Activated B cell treated with CpG ODN at 0.5 μM for 24 hours (primary cell): ENCODE measurements at regions not wholly inside any gene's neighbourhood (a gene's known extent, or its start where the extent isn't known, plus 50 kb on each side); places are given as distances from the start of the nearest gene placed in this dataset.

Experiments
- ATAC-seq: fragments of 200-7000 bp; cut with Tn5 transposase; one replicate; pipeline ENCODE4 v1.10.0; 2021; ENCODE audit warnings: low read depth, mild to moderate bottlenecking, moderate library complexity
- CTCF ChIA-PET: fragments of 350-600 bp; sonication (Branson Sonifier 250); formaldehyde crosslinking; loops from one replicate; lab custom pipeline; 2021; ENCODE audit warnings: antibody characterized with exemption; lab: Charles Lee
- POLR2A ChIA-PET: fragments of 350-600 bp; sonication (Branson Sonifier 250); formaldehyde crosslinking; loops from one replicate; lab custom pipeline; 2021; ENCODE audit warnings: antibody characterized with exemption; lab: Charles Lee
- DNase-seq: peaks from one replicate; pipeline ENCODE4 v3.0.0; 2022
- H3K27ac Mint-ChIP-seq: one replicate; pipeline ENCODE4 v1.8.0; 2020; ENCODE audit warnings: mixed read lengths
- H3K27me3 Mint-ChIP-seq: one replicate; pipeline ENCODE4 v1.8.0; 2021; ENCODE audit warnings: mixed read lengths
- H3K36me3 Mint-ChIP-seq: one replicate; pipeline ENCODE4 v1.8.0; 2021; ENCODE audit warnings: low read depth, mixed read lengths
- H3K4me1 Mint-ChIP-seq: one replicate; pipeline ENCODE4 v1.8.0; 2021; ENCODE audit warnings: mixed read lengths
- H3K4me3 Mint-ChIP-seq: one replicate; pipeline ENCODE4 v1.8.0; 2020; ENCODE audit warnings: mild to moderate bottlenecking, mixed read lengths
- H3K9me3 Mint-ChIP-seq: one replicate; pipeline ENCODE4 v1.8.0; 2020; ENCODE audit warnings: mixed read lengths
- intact Hi-C: fragments of 100-400 bp; cut with micrococcal nuclease; formaldehyde crosslinking; loops from one replicate; pipeline ENCODE4 v1.15.1; 2024
- TF ChIP-seq, protein P1 (sequence below): fragments of 200-600 bp; IDR thresholded peaks from one replicate; pipeline ENCODE4 v1.8.0; 2022; ENCODE audit warnings: antibody characterized with exemption, mild to moderate bottlenecking

DNA sequence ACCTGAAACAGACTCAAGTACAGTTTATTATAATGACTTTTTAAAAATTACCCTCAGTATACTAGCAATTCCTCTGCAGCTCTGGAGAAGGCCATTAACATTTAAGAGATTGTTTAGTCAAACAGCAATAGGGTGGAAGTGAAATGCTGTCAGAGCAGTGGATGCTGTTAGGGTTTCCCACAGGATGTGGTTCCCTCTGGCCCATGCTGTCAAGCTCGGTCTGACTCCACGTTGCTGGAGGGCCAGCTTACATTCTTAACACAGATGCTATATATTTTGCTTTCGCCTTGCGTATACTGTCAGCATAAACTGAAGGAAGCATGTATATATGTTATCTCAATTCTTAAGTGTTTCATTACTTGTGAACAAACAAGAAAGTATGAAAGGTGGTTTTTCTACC lies 231.1 kb upstream of the COL8A1 start:
- Mint-ChIP-seq H3K4me3 (no peak overlapping the region), H3K4me1 (no peaks in the 10 kb centered on the region), H3K27ac (no peak overlapping the region), H3K36me3 (no peaks in the 10 kb centered on the region), H3K27me3 (no peaks in the 10 kb centered on the region), H3K9me3 (peaks cover 3% of the 10 kb centered on the region)
- ChIA-PET POLR2A (no interaction called here), CTCF (no interaction called here)
- no peak for DNase-seq
- no peak for ATAC-seq
- intact Hi-C loops = no loop called here
- TF ChIP-seq, protein P1, sequence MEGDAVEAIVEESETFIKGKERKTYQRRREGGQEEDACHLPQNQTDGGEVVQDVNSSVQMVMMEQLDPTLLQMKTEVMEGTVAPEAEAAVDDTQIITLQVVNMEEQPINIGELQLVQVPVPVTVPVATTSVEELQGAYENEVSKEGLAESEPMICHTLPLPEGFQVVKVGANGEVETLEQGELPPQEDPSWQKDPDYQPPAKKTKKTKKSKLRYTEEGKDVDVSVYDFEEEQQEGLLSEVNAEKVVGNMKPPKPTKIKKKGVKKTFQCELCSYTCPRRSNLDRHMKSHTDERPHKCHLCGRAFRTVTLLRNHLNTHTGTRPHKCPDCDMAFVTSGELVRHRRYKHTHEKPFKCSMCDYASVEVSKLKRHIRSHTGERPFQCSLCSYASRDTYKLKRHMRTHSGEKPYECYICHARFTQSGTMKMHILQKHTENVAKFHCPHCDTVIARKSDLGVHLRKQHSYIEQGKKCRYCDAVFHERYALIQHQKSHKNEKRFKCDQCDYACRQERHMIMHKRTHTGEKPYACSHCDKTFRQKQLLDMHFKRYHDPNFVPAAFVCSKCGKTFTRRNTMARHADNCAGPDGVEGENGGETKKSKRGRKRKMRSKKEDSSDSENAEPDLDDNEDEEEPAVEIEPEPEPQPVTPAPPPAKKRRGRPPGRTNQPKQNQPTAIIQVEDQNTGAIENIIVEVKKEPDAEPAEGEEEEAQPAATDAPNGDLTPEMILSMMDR = no peak

- TF ChIP-seq, protein P1 = no peak
- ChIA-PET POLR2A (no interaction called here), CTCF (no interaction called here)
- Mint-ChIP-seq H3K36me3 (no peaks in the 10 kb centered on the region), H3K4me3 (no peak overlapping the region), H3K4me1 (no peaks in the 10 kb centered on the region), H3K9me3 (peaks cover 11% of the 10 kb centered on the region), H3K27me3 (no peaks in the 10 kb centered on the region), H3K27ac (no peak overlapping the region)
- ATAC-seq (no peak), DNase-seq (no peak)
- intact Hi-C loops = no loop called here
These were observed 235.6 kb upstream of the COL8A1 start for GRCh38 chr3:99402755-99403154.

- peaks cover 11% of the 10 kb centered on the region for H3K9me3 Mint-ChIP-seq
- DNase-seq = no peak
- no peak overlapping the region for H3K27ac Mint-ChIP-seq
- no peaks in the 10 kb centered on the region for H3K36me3 Mint-ChIP-seq
- no peak for ATAC-seq
- H3K4me1 Mint-ChIP-seq = no peaks in the 10 kb centered on the region
- H3K27me3 Mint-ChIP-seq = no peaks in the 10 kb centered on the region
- CTCF ChIA-PET = no interaction called here
- intact Hi-C loops = no loop called here
- TF ChIP-seq, protein P1 = no peak
- POLR2A ChIA-PET = no interaction called here
- H3K4me3 Mint-ChIP-seq = no peak overlapping the region
These were observed 238.0 kb upstream of the COL8A1 start for GRCh38 chr3:99400352-99400751.

GRCh38 chr3:99396651-99397275 lies 241.6 kb upstream of the COL8A1 start:
- ChIA-PET POLR2A (no interaction called here), CTCF (no interaction called here)
- H3K27ac Mint-ChIP-seq = no peak overlapping the region
- no peaks in the 10 kb centered on the region for H3K27me3 Mint-ChIP-seq
- ATAC-seq (no peak), DNase-seq (no peak)
- no peaks in the 10 kb centered on the region for H3K4me1 Mint-ChIP-seq
- H3K36me3 Mint-ChIP-seq = no peaks in the 10 kb centered on the region
- intact Hi-C loops = no loop called here
- H3K9me3 Mint-ChIP-seq = peaks cover 14% of the 10 kb centered on the region
- TF ChIP-seq, protein P1 = no peak
- no peak overlapping the region for H3K4me3 Mint-ChIP-seq

DNA sequence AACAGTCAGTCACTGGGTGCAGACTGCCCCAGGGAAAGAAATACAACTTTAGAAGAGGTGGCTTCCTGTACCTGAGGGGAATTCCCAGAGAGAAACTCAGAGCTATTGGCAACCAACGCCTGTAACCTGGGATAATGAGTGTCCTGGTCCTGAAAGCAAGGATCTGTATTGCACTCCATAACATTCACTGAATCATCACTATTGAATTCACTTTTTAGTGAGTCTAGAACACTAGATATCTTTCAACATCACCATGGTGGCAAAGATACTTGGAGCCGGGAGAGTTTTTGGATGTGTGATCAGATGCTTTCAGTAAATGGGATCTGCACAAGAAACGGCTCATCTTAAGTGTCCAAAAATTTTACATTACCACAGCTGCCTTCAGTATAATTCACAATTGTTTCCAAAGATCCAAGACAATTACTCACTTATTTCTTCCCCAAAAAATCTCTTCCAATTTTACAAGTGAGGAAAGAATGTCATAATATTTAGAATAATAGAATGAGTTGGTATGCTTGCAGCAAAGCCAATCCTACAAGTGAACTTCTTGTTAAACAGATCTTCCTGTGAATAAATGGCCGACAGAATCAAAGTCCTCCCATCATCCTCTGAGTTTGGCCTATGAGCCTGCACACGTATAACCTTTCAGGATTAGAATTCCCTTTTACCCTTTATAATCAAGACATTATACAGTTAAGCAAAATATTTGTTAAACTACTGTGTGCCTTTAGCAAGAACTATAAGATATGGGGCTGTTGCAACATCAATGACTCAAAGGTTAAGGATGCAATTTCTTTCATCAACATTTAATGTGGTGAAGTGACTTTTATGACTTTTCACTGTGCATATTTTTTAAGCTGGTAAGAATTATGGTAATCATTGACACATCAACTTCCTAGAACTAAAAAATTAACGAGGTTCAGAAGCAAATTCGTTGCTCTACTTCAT lies 243.3 kb upstream of the COL8A1 start:
- DNase-seq (no peak), ATAC-seq (no peak)
- CTCF ChIA-PET = no interaction called here
- intact Hi-C loops = no loop called here
- H3K9me3 Mint-ChIP-seq = peaks cover 14% of the 10 kb centered on the region
- POLR2A ChIA-PET = no interaction called here
- H3K27ac Mint-ChIP-seq = no peak overlapping the region
- H3K27me3 Mint-ChIP-seq = no peaks in the 10 kb centered on the region
- H3K4me1 Mint-ChIP-seq = no peaks in the 10 kb centered on the region
- no peaks in the 10 kb centered on the region for H3K36me3 Mint-ChIP-seq
- TF ChIP-seq, protein P1 = no peak
- no peak overlapping the region for H3K4me3 Mint-ChIP-seq
